Osteocyte (in vitro differentiated cells): ENCODE measurements at regions not wholly inside any gene's neighbourhood (a gene's known extent, or its start where the extent isn't known, plus 50 kb on each side); places are given as distances from the start of the nearest gene placed in this dataset.

Source experiments
- DNase-seq: peaks from one replicate; pipeline ENCODE4 v3.0.0; 2021; ENCODE audit warnings: mixed read lengths; ENCODE audit not compliant: unreplicated experiment; ENCODE audit errors: extremely low spot score
- H3K27ac Mint-ChIP-seq: one replicate; pipeline ENCODE4 v1.8.0; 2021; ENCODE audit warnings: mild to moderate bottlenecking, mixed read lengths; ENCODE audit not compliant: unreplicated experiment
- H3K27me3 Mint-ChIP-seq: one replicate; pipeline ENCODE4 v1.8.0; 2021; ENCODE audit warnings: mixed read lengths; ENCODE audit not compliant: unreplicated experiment
- H3K36me3 Mint-ChIP-seq: one replicate; pipeline ENCODE4 v1.8.0; 2021; ENCODE audit warnings: mixed read lengths; ENCODE audit not compliant: unreplicated experiment
- H3K4me1 Mint-ChIP-seq: one replicate; pipeline ENCODE4 v1.8.0; 2021; ENCODE audit warnings: mixed read lengths; ENCODE audit not compliant: unreplicated experiment
- H3K4me3 Mint-ChIP-seq: one replicate; pipeline ENCODE4 v1.8.0; 2021; ENCODE audit warnings: mild to moderate bottlenecking, moderate library complexity, mixed read lengths; ENCODE audit not compliant: unreplicated experiment
- H3K9me3 Mint-ChIP-seq: one replicate; pipeline ENCODE4 v1.8.0; 2021; ENCODE audit warnings: mixed read lengths; ENCODE audit not compliant: unreplicated experiment
- TF ChIP-seq, protein P1 (sequence below): fragments of 200-600 bp; sonication (generic); IDR thresholded peaks from 2 replicates; pipeline ENCODE4 v1.5.0; 2021; ENCODE audit warnings: antibody characterized with exemption, mild to moderate bottlenecking, moderate library complexity

DNA sequence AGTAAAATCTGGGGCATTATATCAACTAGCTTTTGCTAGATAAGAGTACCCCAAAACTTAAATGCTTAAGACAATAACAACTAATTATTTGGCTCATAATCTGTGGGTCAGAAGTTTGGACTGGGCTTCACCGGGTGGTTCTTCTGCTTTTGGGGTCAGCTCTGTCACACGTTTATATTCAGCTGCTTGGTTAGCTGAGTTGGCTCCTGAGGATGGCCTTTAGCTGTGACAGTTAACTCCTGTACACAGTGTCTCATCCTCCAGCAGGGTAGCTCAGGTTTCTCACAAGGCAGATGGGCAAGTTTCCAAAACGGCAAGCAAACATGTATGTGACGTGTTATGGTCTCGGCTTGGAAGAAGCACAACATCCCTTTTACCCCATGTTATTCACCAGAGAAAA is 488.2 kb downstream of the TLE4 start:
- Mint-ChIP-seq H3K9me3 (peaks cover 5% of the 10 kb centered on the region), H3K36me3 (peaks cover 2% of the 10 kb centered on the region), H3K4me1 (peaks cover 40% of the 10 kb centered on the region), H3K4me3 (no peak overlapping the region), H3K27me3 (no peaks in the 10 kb centered on the region), H3K27ac (no peak overlapping the region)
- DNase-seq = no peak
- TF ChIP-seq, protein P1, sequence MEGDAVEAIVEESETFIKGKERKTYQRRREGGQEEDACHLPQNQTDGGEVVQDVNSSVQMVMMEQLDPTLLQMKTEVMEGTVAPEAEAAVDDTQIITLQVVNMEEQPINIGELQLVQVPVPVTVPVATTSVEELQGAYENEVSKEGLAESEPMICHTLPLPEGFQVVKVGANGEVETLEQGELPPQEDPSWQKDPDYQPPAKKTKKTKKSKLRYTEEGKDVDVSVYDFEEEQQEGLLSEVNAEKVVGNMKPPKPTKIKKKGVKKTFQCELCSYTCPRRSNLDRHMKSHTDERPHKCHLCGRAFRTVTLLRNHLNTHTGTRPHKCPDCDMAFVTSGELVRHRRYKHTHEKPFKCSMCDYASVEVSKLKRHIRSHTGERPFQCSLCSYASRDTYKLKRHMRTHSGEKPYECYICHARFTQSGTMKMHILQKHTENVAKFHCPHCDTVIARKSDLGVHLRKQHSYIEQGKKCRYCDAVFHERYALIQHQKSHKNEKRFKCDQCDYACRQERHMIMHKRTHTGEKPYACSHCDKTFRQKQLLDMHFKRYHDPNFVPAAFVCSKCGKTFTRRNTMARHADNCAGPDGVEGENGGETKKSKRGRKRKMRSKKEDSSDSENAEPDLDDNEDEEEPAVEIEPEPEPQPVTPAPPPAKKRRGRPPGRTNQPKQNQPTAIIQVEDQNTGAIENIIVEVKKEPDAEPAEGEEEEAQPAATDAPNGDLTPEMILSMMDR = no peak

DNA sequence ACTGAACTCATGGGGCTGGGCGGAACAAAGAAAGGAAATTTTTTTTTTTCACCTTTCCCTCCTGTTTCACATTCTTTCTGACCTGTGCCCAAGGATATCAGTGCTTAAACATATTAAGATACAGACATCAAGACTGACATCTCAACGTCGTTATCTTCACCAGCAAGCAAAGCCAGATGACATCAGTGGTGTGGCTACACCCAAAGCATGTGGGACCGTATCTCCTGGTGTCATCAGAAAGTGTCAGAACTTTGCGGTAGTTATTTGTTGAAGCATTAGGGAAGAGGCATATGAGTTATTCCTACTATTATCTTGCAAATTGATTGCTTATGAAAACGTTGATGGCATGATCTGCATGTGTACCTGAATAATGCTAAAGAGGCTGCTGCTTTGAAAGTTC is 487.4 kb downstream of the TLE4 start:
- Mint-ChIP-seq H3K27ac (no peak overlapping the region), H3K27me3 (no peaks in the 10 kb centered on the region), H3K36me3 (peaks cover 2% of the 10 kb centered on the region), H3K9me3 (peaks cover 5% of the 10 kb centered on the region), H3K4me1 (peaks cover 39% of the 10 kb centered on the region), H3K4me3 (no peak overlapping the region)
- TF ChIP-seq, protein P1 = no peak
- no peak for DNase-seq

DNA sequence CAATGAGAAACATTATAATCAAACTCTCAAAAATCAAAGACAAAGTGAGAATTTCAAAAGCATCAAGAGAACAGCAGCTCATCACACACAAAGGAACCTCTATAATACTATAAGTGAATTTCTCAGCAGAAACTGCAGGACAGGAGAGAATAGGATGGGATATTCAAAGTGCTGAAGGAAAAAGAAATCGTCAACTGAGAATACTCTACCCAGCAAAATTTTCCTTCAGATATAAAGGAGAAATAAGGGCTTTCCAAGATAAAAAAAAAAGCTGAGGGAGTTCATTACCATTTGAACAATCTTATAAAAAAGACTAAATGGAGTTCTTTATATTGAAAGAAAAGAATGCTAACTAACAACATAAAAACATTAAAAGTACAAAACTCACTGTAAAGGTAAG is 481.1 kb downstream of the TLE4 start:
- Mint-ChIP-seq H3K9me3 (peaks cover 30% of the 10 kb centered on the region), H3K4me1 (peaks cover 5% of the 10 kb centered on the region), H3K36me3 (peaks cover 6% of the 10 kb centered on the region), H3K27me3 (no peaks in the 10 kb centered on the region), H3K27ac (no peak overlapping the region), H3K4me3 (no peak overlapping the region)
- no peak for DNase-seq
- TF ChIP-seq, protein P1 = no peak

DNA sequence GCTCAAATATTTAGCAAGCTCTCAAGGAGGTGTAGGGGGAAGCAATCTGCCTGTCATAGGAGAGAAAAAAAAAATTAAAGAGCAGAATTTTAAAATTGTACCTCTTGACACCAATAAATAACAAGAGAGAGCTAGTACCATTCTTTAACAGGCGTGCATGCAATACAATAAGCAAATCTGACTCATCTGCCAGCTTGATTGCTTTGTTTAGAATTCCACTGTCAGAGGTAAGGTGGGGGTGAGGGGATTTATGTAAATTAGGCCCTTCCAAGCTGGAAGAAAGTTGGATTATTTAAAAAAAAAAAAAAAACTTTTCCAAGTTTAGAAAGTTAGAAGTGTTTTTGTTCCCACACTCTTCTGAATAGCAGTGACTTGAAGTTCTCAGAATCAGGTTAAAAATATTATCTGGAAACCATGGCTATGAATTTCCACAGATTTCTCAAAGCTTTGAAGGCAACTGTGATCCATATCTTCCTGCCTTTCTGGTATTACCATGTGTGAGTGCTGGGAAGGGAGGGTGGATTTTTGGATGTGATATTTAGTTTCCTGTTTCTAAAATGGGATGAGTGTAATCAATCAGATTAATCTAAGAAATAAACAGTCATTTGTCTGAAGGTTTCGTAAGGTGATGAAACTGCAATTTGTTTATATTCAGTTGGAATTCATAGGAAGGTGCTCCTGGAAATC is 477.5 kb downstream of the TLE4 start:
- Mint-ChIP-seq H3K27ac (no peak overlapping the region), H3K9me3 (peaks cover 25% of the 10 kb centered on the region), H3K4me1 (peaks cover 5% of the 10 kb centered on the region), H3K4me3 (no peak overlapping the region), H3K36me3 (peaks cover 4% of the 10 kb centered on the region), H3K27me3 (no peaks in the 10 kb centered on the region)
- no peak for DNase-seq
- TF ChIP-seq, protein P1 = no peak

DNA sequence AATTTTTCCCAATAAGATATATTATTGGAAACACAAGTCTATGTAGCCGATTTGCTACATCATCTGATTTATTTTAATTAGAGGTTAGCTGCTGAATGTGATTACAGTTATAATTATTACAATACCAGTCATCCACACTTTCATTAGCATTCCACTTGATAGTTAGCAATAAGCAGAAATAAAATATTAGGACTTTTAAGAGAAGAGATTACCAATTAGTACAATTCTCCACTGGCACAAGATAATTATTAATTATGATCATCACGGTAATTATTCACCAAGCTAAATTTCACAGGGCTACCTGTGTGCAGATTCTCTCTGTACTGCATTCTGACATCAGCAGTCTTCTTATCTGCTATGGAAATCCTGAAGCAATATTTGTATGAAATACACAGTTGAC is 474.7 kb downstream of the TLE4 start:
- H3K27ac Mint-ChIP-seq = no peak overlapping the region
- no peak for DNase-seq
- no peak overlapping the region for H3K4me3 Mint-ChIP-seq
- TF ChIP-seq, protein P1 = no peak
- no peaks in the 10 kb centered on the region for H3K27me3 Mint-ChIP-seq
- no peaks in the 10 kb centered on the region for H3K36me3 Mint-ChIP-seq
- H3K4me1 Mint-ChIP-seq = peaks cover 5% of the 10 kb centered on the region
- H3K9me3 Mint-ChIP-seq = peaks cover 2% of the 10 kb centered on the region
